AG09319 (cell line): ENCODE measurements at regions not wholly inside any gene's neighbourhood (a gene's known extent, or its start where the extent isn't known, plus 50 kb on each side); places are given as distances from the start of the nearest gene placed in this dataset.

Source experiments
- DNase-seq: peaks from one replicate; pipeline ENCODE4 v3.0.0-alpha.2; 2010; ENCODE audit warnings: low read depth; ENCODE audit errors: extremely low read depth
- CTCF ChIP-seq: IDR thresholded peaks from 2 replicates; pipeline ENCODE4 v1.5.1; 2011; ENCODE audit warnings: low read depth, mild to moderate bottlenecking, inconsistent platforms, low read length, moderate library complexity

- DNase-seq, result no peak
- no peak for TF ChIP-seq CTCF
Measured at GRCh38 chr1:90122654-90123340, 127.9 kb downstream of the ZNF326 start.

- TF ChIP-seq CTCF, result peak; percentile 69
- peak; percentile 10 for DNase-seq
Measured at GRCh38 chr1:90114521-90115141, 119.7 kb downstream of the ZNF326 start.

GRCh38 chr1:90107990-90108389, 113.1 kb downstream of the ZNF326 start:
- no peak for DNase-seq
- TF ChIP-seq CTCF, result no peak

- no peak for DNase-seq
Measured at GRCh38 chr1:90106311-90106710, 111.4 kb downstream of the ZNF326 start.

GRCh38 chr1:90104941-90105538, 110.1 kb downstream of the ZNF326 start:
- DNase-seq, result no peak
- no peak for TF ChIP-seq CTCF

More at GRCh38 chr1:90106311-90106710, 111.4 kb downstream of the ZNF326 start:
- no peak for TF ChIP-seq CTCF

- TF ChIP-seq CTCF, result no peak
- DNase-seq, result no peak
Measured at GRCh38 chr1:90100566-90100965, 105.7 kb downstream of the ZNF326 start.

- no peak for TF ChIP-seq CTCF
- DNase-seq, result no peak
Measured at GRCh38 chr1:90092441-90092840, 97.5 kb downstream of the ZNF326 start.
